ENCODE measurements at regions not wholly inside any gene's neighbourhood (a gene's known extent, or its start where the extent isn't known, plus 50 kb on each side); places are given as distances from the start of the nearest gene placed in this dataset.
"Not testable (repeated sequence)": the region's sequence is repeated elsewhere in the genome, so short reads cannot be mapped to it uniquely, and the experiment has no call there.

DNA sequence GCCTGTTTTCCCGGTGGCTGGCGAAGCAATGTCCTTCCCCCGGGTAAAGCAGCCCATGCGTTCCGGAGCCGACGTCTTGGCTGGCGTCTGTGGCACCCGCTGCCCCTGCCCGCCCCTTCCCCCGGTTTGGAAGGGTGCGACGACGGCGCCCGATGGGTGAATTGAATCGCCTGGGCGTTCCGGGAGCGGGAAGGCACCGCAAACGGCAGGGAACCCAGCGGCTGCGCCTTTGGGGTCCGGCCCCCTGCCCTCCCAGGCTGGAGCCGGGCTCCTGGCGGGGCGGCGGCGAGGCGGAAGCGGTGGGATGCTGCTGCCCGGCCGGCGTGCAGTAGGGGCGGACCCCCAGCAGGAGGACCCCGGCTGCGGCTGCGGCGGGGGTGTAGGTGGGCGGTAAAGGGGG is 123.6 kb upstream of the RHOU start:
- H3K4me3 ChIP-seq (ENCODE audit: control insufficient read depth, low read depth, low read length); DNase-seq (ENCODE audit: low read depth): not testable (repeated sequence)

DNA sequence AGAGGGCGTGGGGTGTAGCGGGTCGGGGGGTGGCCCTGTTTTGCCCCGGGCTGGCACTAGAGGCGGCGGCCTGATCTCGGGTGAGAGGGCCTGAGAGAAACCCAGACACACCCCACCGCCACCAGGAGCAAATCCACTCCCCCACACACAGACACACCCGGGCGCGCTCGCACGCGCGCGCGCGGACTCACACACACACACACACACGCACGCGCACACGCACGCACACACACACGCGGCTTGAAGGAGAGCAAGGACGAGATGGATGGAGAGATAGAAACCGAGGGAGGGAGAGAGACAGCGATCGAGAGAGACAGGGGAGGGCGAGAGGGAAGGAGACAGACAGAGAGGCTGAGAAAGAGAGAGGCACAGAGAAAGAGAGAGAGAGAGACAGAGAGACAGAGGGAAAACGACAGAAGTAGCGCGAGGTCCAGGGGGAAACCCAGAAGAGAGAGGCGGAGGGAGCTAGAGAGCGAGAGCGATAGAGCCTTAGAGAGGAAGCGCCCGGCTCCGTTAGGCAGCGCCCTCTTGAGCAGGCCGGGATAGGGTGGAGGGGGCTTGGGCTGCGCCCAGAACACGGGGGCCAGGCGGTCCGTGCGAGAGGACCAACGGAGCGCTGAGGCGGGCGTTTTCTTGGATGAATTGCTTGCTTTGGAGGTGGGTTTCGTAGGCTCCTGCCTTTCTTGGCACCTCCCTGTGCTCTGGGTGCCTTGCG is 113.1 kb upstream of the RHOU start:
- DNase-seq (ENCODE audit: low read depth); H3K4me3 ChIP-seq (ENCODE audit: control insufficient read depth, low read depth, low read length): not testable (repeated sequence)

DNA sequence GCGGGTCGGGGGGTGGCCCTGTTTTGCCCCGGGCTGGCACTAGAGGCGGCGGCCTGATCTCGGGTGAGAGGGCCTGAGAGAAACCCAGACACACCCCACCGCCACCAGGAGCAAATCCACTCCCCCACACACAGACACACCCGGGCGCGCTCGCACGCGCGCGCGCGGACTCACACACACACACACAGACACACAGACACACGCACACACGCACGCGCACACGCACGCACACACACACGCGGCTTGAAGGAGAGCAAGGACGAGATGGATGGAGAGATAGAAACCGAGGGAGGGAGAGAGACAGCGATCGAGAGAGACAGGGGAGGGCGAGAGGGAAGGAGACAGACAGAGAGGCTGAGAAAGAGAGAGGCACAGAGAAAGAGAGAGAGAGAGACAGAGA is 108.8 kb upstream of the RHOU start:
- H3K4me3 ChIP-seq (ENCODE audit: control insufficient read depth, low read depth, low read length); DNase-seq (ENCODE audit: low read depth): not testable (repeated sequence)

DNA sequence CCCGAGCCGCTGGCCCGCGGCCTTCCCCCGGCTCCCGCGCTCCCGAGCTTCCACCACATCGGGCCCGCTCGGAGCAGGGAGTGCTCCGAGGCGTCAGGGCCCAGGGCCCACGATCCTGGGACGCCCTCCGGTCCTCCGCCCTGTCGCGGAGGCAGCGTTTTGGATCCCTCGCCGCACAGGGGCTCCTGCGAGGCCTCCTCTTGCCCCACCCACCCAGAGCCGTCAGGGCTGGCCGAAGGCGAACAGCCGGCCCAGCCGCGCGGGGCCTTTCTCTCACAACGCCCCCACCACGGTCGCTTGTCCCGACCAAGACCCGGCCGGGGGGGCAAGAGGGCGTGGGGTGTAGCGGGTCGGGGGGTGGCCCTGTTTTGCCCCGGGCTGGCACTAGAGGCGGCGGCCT is 102.4 kb upstream of the RHOU start:
- not testable (repeated sequence) for H3K4me3 ChIP-seq (ENCODE audit: control insufficient read depth, low read depth, low read length); DNase-seq (ENCODE audit: low read depth)

DNA sequence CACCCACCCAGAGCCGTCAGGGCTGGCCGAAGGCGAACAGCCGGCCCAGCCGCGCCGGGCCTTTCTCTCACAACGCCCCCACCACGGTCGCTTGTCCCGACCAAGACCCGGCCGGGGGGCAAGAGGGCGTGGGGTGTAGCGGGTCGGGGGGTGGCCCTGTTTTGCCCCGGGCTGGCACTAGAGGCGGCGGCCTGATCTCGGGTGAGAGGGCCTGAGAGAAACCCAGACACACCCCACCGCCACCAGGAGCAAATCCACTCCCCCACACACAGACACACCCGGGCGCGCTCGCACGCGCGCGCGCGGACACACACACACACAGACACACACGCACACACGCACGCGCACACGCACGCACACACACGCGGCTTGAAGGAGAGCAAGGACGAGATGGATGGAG is 100.0 kb upstream of the RHOU start:
- DNase-seq (ENCODE audit: low read depth); H3K4me3 ChIP-seq (ENCODE audit: control insufficient read depth, low read depth, low read length): not testable (repeated sequence)

DNA sequence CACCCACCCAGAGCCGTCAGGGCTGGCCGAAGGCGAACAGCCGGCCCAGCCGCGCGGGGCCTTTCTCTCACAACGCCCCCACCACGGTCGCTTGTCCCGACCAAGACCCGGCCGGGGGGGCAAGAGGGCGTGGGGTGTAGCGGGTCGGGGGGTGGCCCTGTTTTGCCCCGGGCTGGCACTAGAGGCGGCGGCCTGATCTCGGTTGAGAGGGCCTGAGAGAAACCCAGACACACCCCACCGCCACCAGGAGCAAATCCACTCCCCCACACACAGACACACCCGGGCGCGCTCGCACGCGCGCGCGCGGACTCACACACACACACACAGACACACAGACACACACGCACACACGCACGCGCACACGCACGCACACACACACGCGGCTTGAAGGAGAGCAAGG is 97.8 kb upstream of the RHOU start:
- not testable (repeated sequence) for DNase-seq (ENCODE audit: low read depth); H3K4me3 ChIP-seq (ENCODE audit: control insufficient read depth, low read depth, low read length)

DNA sequence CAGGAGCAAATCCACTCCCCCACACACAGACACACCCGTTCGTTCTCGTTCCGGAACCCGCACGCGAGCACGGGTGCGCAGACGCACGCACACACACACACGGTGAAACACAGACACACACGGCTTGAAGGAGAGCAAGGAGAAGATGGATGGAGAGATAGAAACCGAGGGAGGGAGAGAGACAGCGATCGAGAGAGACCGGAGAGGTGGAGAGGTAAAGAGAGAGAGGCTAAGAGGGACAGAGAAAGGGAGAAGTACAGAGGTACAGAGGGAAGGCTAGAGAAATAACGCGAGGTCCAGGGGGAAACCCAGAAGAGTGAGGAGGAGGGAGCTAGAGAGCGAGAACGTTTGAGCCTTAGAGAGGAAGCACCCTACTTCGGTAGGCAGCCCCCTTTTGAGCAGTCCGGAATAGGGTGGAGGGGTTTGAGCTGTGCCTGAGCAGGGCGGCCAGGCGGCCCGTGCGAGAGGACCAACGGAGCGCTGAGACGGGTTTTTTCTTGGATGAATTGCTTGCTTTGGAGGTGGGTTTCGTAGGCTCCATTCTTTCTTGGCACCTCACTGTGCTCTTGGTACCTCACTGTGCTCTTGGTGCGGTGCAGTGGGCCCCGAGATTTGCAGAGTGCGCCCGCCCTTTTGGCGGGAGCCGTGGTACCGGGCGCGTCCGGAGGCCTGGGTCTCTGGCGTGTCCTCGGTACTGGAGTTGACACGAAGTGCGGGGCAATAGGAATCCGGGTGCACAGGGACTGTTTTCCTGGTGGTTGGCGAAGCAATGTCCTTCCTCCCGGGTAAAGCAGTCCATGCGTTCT is 88.4 kb upstream of the RHOU start:
- peak overlapping the region; percentile 62 for H3K4me3 ChIP-seq (ENCODE audit: control insufficient read depth, low read depth, low read length)
- no peak for DNase-seq (ENCODE audit: low read depth)

DNA sequence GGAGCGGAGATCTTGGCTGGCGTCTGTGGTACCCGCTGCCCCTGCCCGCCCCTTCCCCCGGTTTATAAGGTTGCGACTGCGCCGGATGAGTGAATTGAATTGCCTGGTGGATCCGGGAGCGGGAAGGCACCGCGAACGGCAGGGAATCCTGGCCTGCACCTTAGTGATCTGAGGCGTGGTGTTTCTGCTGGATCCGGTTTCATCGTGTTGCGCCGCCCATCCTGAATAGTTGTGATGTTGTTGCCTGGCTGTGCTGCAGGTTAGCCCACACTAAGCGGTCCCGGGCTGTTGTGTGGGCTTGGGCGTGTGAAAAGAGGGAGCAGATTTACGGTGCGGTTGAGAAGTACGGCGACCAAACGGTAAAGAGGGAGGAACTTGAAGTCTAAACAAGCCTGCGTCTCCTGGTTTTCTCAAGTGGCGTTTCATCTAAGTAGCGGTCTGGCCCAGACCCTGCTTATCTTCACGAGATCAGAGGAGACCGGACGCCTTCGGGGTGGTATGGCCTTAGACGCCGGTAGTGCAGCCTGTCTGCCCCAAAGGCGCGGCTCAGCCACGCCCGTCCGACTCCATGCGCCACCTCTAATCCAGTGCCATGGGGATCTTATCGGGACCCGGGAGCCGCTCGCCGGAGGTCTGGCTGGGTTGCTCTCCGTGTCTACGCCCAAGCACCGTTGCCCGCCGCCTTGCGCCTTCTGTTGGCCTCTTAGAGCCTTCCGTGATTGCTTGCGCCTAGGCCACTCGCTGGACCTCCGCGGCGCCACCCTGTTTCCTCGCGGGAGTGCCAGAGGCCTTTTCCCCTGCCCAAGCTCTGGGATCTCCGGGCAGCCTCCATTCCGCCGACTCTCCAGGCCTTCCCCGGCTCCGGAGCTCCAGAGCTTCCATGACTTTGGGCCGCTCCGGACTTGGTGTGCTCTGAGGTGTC is 87.5 kb upstream of the RHOU start:
- DNase-seq (ENCODE audit: low read depth) = no peak
- H3K4me3 ChIP-seq (ENCODE audit: control insufficient read depth, low read depth, low read length) = peak overlapping the region; percentile 62
- TF ChIP-seq, protein P1, sequence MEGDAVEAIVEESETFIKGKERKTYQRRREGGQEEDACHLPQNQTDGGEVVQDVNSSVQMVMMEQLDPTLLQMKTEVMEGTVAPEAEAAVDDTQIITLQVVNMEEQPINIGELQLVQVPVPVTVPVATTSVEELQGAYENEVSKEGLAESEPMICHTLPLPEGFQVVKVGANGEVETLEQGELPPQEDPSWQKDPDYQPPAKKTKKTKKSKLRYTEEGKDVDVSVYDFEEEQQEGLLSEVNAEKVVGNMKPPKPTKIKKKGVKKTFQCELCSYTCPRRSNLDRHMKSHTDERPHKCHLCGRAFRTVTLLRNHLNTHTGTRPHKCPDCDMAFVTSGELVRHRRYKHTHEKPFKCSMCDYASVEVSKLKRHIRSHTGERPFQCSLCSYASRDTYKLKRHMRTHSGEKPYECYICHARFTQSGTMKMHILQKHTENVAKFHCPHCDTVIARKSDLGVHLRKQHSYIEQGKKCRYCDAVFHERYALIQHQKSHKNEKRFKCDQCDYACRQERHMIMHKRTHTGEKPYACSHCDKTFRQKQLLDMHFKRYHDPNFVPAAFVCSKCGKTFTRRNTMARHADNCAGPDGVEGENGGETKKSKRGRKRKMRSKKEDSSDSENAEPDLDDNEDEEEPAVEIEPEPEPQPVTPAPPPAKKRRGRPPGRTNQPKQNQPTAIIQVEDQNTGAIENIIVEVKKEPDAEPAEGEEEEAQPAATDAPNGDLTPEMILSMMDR (IDR thresholded peaks at IDR 0.05; ENCODE audit: control insufficient read depth, insufficient read depth, low read depth, low read length, missing control alignments) = no peak

More for the DNA sequence above, 88.4 kb upstream of the RHOU start:
- TF ChIP-seq, protein P1 (IDR thresholded peaks at IDR 0.05; ENCODE audit: control insufficient read depth, insufficient read depth, low read depth, low read length, missing control alignments) = no peak

DNA sequence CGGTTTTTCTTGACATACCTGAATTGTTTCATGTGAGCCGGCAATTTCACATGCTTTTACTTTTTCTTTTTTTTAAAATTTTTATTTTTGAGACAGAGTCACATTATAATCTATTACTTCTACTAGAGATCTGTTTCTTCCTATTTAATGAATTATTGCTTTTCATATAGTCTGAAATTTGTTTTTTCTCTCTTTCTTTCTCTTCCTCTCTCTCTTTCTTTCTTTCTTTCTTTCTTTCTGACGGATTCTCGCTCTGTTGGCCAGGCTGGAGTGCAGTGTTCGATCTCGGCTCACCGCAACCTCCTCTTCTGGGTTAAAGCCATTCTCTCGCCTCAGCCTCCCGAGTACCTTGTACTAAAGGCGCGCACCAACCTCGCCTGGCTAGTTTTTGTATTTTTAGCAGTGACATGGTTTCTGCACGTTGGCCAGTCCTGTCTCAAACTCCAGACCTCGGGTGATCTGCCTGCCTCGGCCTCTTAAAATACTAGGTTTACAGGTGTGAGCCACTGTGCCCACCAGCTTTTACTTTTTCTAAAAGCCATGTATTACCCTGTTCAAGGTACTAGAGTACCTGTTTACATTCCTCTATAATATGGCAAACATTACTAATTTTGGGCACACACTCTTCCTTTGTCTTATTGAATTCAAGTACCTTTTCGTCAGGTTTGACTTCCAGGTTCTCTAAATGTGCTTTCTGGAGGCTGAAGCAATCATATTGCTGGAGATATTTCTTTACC is 86.5 kb upstream of the RHOU start:
- no peak for DNase-seq (ENCODE audit: low read depth)
- H3K4me3 ChIP-seq (ENCODE audit: control insufficient read depth, low read depth, low read length) = peak overlapping the region; percentile 62; the same call in 1 of the 2 replicates
- TF ChIP-seq, protein P1 (IDR thresholded peaks at IDR 0.05; ENCODE audit: control insufficient read depth, insufficient read depth, low read depth, low read length, missing control alignments) = no peak
